HG03521 (cell line): ENCODE measurements at regions not wholly inside any gene's neighbourhood (a gene's known extent, or its start where the extent isn't known, plus 50 kb on each side); places are given as distances from the start of the nearest gene placed in this dataset.

Experiments
- ATAC-seq: cut with Tn5 transposase; IDR thresholded peaks from one replicate; pipeline ENCODE4 v1.9.1; 2021; ENCODE audit warnings: mild to moderate bottlenecking, moderate library complexity; ENCODE audit not compliant: unreplicated experiment

DNA sequence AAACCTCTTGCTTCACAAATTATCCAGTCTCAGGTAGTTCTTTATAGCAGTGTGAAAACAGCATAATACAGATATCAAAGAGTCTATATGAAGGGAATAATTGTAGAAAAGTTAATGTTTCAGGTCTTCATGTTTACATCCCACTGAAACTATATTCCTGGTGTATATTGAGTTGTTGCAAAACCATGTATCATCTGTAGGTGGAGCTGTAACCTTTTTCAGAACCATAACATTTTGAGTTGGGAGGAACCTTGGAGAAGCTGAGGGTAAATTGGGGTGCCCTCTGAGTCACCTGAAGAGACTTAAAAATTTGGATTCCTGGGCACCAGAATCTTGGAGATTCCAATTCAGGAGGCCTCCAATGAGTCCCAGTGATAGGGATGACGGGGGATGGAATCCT, 51.9 kb upstream of the TAPT1 start:
- no peak for ATAC-seq
